Activated T-helper 1 cell treated with anti-CD3 and anti-CD28 coated beads, Interleukin-12 subunit alpha, Interleukin-12 subunit beta, Interleukin-2, Interleukin-4 antibody, amounts not matched to agents 30 ng/mL and 10 ng/mL and 1 ng/mL, durations not matched to agents 14 hours and 24 hours and 36 hours (primary cell): ENCODE measurements at regions not wholly inside any gene's neighbourhood (a gene's known extent, or its start where the extent isn't known, plus 50 kb on each side); places are given as distances from the start of the nearest gene placed in this dataset.
"Not testable (repeated sequence)": the region's sequence is repeated elsewhere in the genome, so short reads cannot be mapped to it uniquely, and the experiment has no call there.

Source experiments
- DNase-seq: peaks from one replicate; pipeline ENCODE4 v3.0.0; 2021; ENCODE audit warnings: low spot score
- H3K27ac Mint-ChIP-seq: one replicate; pipeline ENCODE4 v1.8.0; 2021; ENCODE audit warnings: mild to moderate bottlenecking, mixed read lengths
- H3K27me3 Mint-ChIP-seq: one replicate; pipeline ENCODE4 v1.8.0; 2022; ENCODE audit warnings: mild to moderate bottlenecking, moderate library complexity, mixed read lengths; ENCODE audit not compliant: insufficient read depth
- H3K36me3 Mint-ChIP-seq: one replicate; pipeline ENCODE4 v1.8.0; 2021; ENCODE audit warnings: low read depth, mixed read lengths
- H3K4me1 Mint-ChIP-seq: one replicate; pipeline ENCODE4 v1.8.0; 2021; ENCODE audit warnings: low read depth, mixed read lengths
- H3K4me3 Mint-ChIP-seq: one replicate; pipeline ENCODE4 v1.8.0; 2021; ENCODE audit warnings: mild to moderate bottlenecking, moderate library complexity, mixed read lengths
- H3K9me3 Mint-ChIP-seq: one replicate; pipeline ENCODE4 v1.8.0; 2021; ENCODE audit warnings: mixed read lengths
- intact Hi-C: fragments of 100-400 bp; cut with micrococcal nuclease; formaldehyde crosslinking; loops from one replicate; pipeline ENCODE4 v1.15.1; 2024

GRCh38 chr20:29878281-29878741, 1379.2 kb upstream of the DEFB115 start:
- intact Hi-C loops = no loop called here
- Mint-ChIP-seq H3K4me3 (no peak overlapping the region), H3K36me3 (peaks cover 8% of the 10 kb centered on the region), H3K9me3 (peaks cover 48% of the 10 kb centered on the region), H3K27me3 (peaks cover 3% of the 10 kb centered on the region), H3K4me1 (no peaks in the 10 kb centered on the region), H3K27ac (no peak overlapping the region)
- no peak for DNase-seq

GRCh38 chr20:29878777-29879442, 1378.6 kb upstream of the DEFB115 start:
- Mint-ChIP-seq H3K27me3 (peaks cover 3% of the 10 kb centered on the region), H3K4me1 (no peaks in the 10 kb centered on the region), H3K27ac (no peak overlapping the region), H3K4me3 (no peak overlapping the region), H3K9me3 (peaks cover 52% of the 10 kb centered on the region), H3K36me3 (peaks cover 8% of the 10 kb centered on the region)
- peak; percentile 16 for DNase-seq
- intact Hi-C loops = no loop called here

- H3K4me1 Mint-ChIP-seq, H3K27me3 Mint-ChIP-seq, intact Hi-C loops, H3K4me3 Mint-ChIP-seq, DNase-seq, H3K27ac Mint-ChIP-seq, H3K36me3 Mint-ChIP-seq: not testable (repeated sequence)
- peaks cover 46% of the 10 kb centered on the region for H3K9me3 Mint-ChIP-seq
These were observed 1376.4 kb upstream of the DEFB115 start for GRCh38 chr20:29881107-29881506.

GRCh38 chr20:29883514-29884219, 1373.8 kb upstream of the DEFB115 start:
- H3K27me3 Mint-ChIP-seq, H3K4me3 Mint-ChIP-seq, DNase-seq, H3K27ac Mint-ChIP-seq, H3K36me3 Mint-ChIP-seq, intact Hi-C loops, H3K4me1 Mint-ChIP-seq: not testable (repeated sequence)
- H3K9me3 Mint-ChIP-seq = peaks cover 51% of the 10 kb centered on the region

- peaks cover 49% of the 10 kb centered on the region for H3K9me3 Mint-ChIP-seq
- H3K27ac Mint-ChIP-seq, H3K4me1 Mint-ChIP-seq, H3K36me3 Mint-ChIP-seq, DNase-seq, intact Hi-C loops, H3K4me3 Mint-ChIP-seq, H3K27me3 Mint-ChIP-seq: not testable (repeated sequence)
These were observed 1373.1 kb upstream of the DEFB115 start for GRCh38 chr20:29884322-29884721.

- DNase-seq, H3K4me1 Mint-ChIP-seq, H3K27ac Mint-ChIP-seq, H3K27me3 Mint-ChIP-seq, H3K4me3 Mint-ChIP-seq, intact Hi-C loops: not testable (repeated sequence)
- Mint-ChIP-seq H3K9me3 (peaks cover 55% of the 10 kb centered on the region), H3K36me3 (peaks cover 11% of the 10 kb centered on the region)
These were observed 1371.9 kb upstream of the DEFB115 start for GRCh38 chr20:29885282-29886185.

GRCh38 chr20:29891555-29891954, 1365.9 kb upstream of the DEFB115 start:
- H3K4me3 Mint-ChIP-seq, H3K27ac Mint-ChIP-seq, DNase-seq, H3K4me1 Mint-ChIP-seq, intact Hi-C loops, H3K27me3 Mint-ChIP-seq: not testable (repeated sequence)
- Mint-ChIP-seq H3K9me3 (peaks cover 50% of the 10 kb centered on the region), H3K36me3 (peaks cover 14% of the 10 kb centered on the region)
